Endodermal cell (in vitro differentiated cells): ENCODE measurements at regions not wholly inside any gene's neighbourhood (a gene's known extent, or its start where the extent isn't known, plus 50 kb on each side); places are given as distances from the start of the nearest gene placed in this dataset.

ENCODE experiments used
- DNase-seq: peaks from one replicate; pipeline ENCODE4 v3.0.0-alpha.2; 2017
- H3K27ac ChIP-seq: 2 replicates; pipeline ENCODE4 v1.5.1; 2013; ENCODE audit warnings: mild to moderate bottlenecking, low read depth, low read length, moderate library complexity
- H3K27me3 ChIP-seq: 2 replicates; pipeline ENCODE4 v1.6.1; 2013; ENCODE audit warnings: mild to moderate bottlenecking, low read length, moderate library complexity; ENCODE audit not compliant: insufficient read depth, control insufficient read depth, poor library complexity, severe bottlenecking
- H3K36me3 ChIP-seq: 2 replicates; pipeline ENCODE4 v1.7.0; 2013; ENCODE audit warnings: mild to moderate bottlenecking, low read length, moderate library complexity; ENCODE audit not compliant: control insufficient read depth, insufficient read depth
- H3K4me1 ChIP-seq: one replicate; pipeline ENCODE4 v1.7.0; 2013; ENCODE audit warnings: low read length; ENCODE audit not compliant: control insufficient read depth, insufficient read depth
- H3K4me3 ChIP-seq: 2 replicates; pipeline ENCODE4 v1.5.1; 2013; ENCODE audit warnings: mild to moderate bottlenecking, low read length, moderate library complexity
- H3K9ac ChIP-seq: 2 replicates; pipeline ENCODE4 v1.6.1; 2013; ENCODE audit warnings: mild to moderate bottlenecking, low read length, moderate library complexity; ENCODE audit not compliant: poor library complexity, severe bottlenecking; ENCODE audit errors: extremely low read depth
- H3K9me3 ChIP-seq: 2 replicates; pipeline ENCODE4 v1.6.1; 2013; ENCODE audit warnings: mild to moderate bottlenecking, low read length, moderate library complexity; ENCODE audit not compliant: control insufficient read depth
- H3K27ac Mint-ChIP-seq: 2 replicates; pipeline ENCODE4 v1.8.0; 2020; ENCODE audit warnings: mixed read lengths
- H3K27me3 Mint-ChIP-seq: 2 replicates; pipeline ENCODE4 v1.8.0; 2021; ENCODE audit warnings: mild to moderate bottlenecking, mixed read lengths; ENCODE audit not compliant: insufficient read depth
- H3K36me3 Mint-ChIP-seq: 2 replicates; pipeline ENCODE4 v1.8.0; 2020; ENCODE audit warnings: low read depth, mixed read lengths
- H3K4me1 Mint-ChIP-seq: 2 replicates; pipeline ENCODE4 v1.8.0; 2020; ENCODE audit warnings: mixed read lengths
- H3K4me3 Mint-ChIP-seq: 2 replicates; pipeline ENCODE4 v1.8.0; 2020; ENCODE audit warnings: mild to moderate bottlenecking, moderate library complexity, mixed read lengths
- H3K9me3 Mint-ChIP-seq: 2 replicates; pipeline ENCODE4 v1.8.0; 2020; ENCODE audit warnings: mild to moderate bottlenecking, mixed read lengths
- WGBS, 2 experiments: methylation state at CpG; one replicate each; pipeline versions ENCODE4 v1.1.5 to v1.1.7; 2013; ENCODE audit warnings: missing lambda C conversion rate in 2 of 2, mixed read lengths in 1 of 2; ENCODE audit not compliant: insufficient coverage in 1 of 2, insufficient read length in 1 of 2; 5-methylcytosine and 5-hydroxymethylcytosine counted together
- TF ChIP-seq, protein P1 (sequence below): fragments of 200-600 bp; sonication (generic); conservative IDR thresholded peaks from 2 replicates; pipeline ENCODE4 v1.5.0; 2021; ENCODE audit warnings: antibody characterized with exemption, mild to moderate bottlenecking

DNA sequence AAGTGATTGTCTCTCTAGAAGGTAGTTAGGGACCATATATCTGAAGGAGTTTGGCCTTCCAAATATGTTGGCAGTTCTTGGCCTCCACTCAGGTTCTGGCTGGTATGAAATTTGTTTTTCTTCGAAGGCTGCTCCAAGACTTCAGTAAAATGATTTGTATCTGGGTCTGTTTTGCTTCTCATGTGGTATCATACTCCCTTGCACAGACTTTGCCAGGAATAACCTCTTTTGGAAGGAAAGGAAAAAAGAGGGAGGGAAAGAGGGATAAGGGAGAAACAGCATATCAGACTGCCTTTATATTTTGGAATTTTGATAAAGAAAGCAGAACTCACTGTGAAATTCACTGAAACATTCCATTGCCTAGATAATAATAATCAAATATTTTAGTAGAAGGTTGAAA, 242.1 kb upstream of the HHIP start:
- Histone ChIP-seq H3K27ac (no peak overlapping the region), H3K36me3 (no peaks in the 10 kb centered on the region), H3K9ac (no peak overlapping the region), H3K27me3 (no peaks in the 10 kb centered on the region), H3K9me3 (peaks cover 1% of the 10 kb centered on the region), H3K4me1 (no peaks in the 10 kb centered on the region), H3K4me3 (no peak overlapping the region)
- TF ChIP-seq, protein P1, sequence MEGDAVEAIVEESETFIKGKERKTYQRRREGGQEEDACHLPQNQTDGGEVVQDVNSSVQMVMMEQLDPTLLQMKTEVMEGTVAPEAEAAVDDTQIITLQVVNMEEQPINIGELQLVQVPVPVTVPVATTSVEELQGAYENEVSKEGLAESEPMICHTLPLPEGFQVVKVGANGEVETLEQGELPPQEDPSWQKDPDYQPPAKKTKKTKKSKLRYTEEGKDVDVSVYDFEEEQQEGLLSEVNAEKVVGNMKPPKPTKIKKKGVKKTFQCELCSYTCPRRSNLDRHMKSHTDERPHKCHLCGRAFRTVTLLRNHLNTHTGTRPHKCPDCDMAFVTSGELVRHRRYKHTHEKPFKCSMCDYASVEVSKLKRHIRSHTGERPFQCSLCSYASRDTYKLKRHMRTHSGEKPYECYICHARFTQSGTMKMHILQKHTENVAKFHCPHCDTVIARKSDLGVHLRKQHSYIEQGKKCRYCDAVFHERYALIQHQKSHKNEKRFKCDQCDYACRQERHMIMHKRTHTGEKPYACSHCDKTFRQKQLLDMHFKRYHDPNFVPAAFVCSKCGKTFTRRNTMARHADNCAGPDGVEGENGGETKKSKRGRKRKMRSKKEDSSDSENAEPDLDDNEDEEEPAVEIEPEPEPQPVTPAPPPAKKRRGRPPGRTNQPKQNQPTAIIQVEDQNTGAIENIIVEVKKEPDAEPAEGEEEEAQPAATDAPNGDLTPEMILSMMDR = no peak
- Mint-ChIP-seq H3K27me3 (no peaks in the 10 kb centered on the region), H3K4me3 (no peak overlapping the region), H3K27ac (no peak overlapping the region), H3K36me3 (no peaks in the 10 kb centered on the region), H3K9me3 (no peaks in the 10 kb centered on the region), H3K4me1 (peaks cover 4% of the 10 kb centered on the region)
- WGBS, 2 experiments = 100% methylated on average over 1 of the region's 1 CpG; no CpG with 5 or more reads in 1 of the 2 experiments
- DNase-seq = no peak

DNA sequence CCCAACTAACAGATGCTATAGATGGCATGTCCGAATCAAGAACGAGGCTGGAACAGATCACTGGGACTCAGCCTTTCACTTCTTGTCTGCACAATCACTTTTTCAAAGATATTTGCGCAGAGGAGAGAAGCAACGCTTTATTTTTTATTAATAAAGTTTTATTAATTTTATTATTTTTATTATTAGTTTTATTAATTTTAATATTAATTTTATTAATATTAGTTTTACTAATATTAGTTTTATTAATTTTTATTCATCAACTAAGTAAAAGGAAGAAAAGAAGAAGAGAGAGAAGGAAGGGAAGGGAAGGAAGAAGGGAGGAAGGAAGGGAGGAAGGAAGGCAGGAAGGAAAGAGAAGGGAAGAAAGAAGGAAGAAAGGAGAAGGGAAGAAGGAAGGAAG, 236.4 kb upstream of the HHIP start:
- H3K27me3 ChIP-seq = no peaks in the 10 kb centered on the region
- H3K36me3 ChIP-seq = no peaks in the 10 kb centered on the region
- H3K27ac ChIP-seq = no peak overlapping the region
- H3K9ac ChIP-seq = no peak overlapping the region
- no peak for DNase-seq
- 95 to 100% methylated on average over 1 to 2 of the region's 4 CpGs for WGBS, 2 experiments
- H3K4me1 ChIP-seq = no peaks in the 10 kb centered on the region
- Mint-ChIP-seq H3K4me3 (no peak overlapping the region), H3K36me3 (no peaks in the 10 kb centered on the region), H3K27me3 (no peaks in the 10 kb centered on the region), H3K27ac (no peak overlapping the region), H3K9me3 (no peaks in the 10 kb centered on the region), H3K4me1 (no peaks in the 10 kb centered on the region)
- TF ChIP-seq, protein P1 = no peak
- H3K4me3 ChIP-seq = no peak overlapping the region
- no peaks in the 10 kb centered on the region for H3K9me3 ChIP-seq

- Mint-ChIP-seq H3K9me3 (no peaks in the 10 kb centered on the region), H3K36me3 (no peaks in the 10 kb centered on the region)
- WGBS, 2 experiments = 96 to 100% methylated on average over 1 to 2 of the region's 2 CpGs
Measured at GRCh38 chr4:144410230-144410783, 235.6 kb upstream of the HHIP start.

More at GRCh38 chr4:144410230-144410783, 235.6 kb upstream of the HHIP start:
- no peaks in the 10 kb centered on the region for H3K36me3 ChIP-seq
- no peaks in the 10 kb centered on the region for H3K27me3 ChIP-seq
- no peaks in the 10 kb centered on the region for H3K4me1 ChIP-seq
- no peak overlapping the region for H3K4me3 ChIP-seq
- no peaks in the 10 kb centered on the region for H3K9me3 ChIP-seq
- H3K9ac ChIP-seq = no peak overlapping the region
- no peak overlapping the region for H3K27ac ChIP-seq
- no peaks in the 10 kb centered on the region for H3K27me3 Mint-ChIP-seq
- no peak overlapping the region for H3K4me3 Mint-ChIP-seq
- no peak for DNase-seq
- no peaks in the 10 kb centered on the region for H3K4me1 Mint-ChIP-seq
- no peak overlapping the region for H3K27ac Mint-ChIP-seq
- TF ChIP-seq, protein P1 = no peak
